NB4 (cell line): ENCODE measurements at regions not wholly inside any gene's neighbourhood (a gene's known extent, or its start where the extent isn't known, plus 50 kb on each side); places are given as distances from the start of the nearest gene placed in this dataset.

Source experiments
- DNase-seq: peaks from one replicate; pipeline ENCODE4 v3.0.0; 2010; ENCODE audit warnings: low read depth
- H3K4me3 ChIP-seq: one replicate; pipeline ENCODE4 v1.5.1; 2011; ENCODE audit warnings: mild to moderate bottlenecking, low read depth, low read length, moderate library complexity
- CTCF ChIP-seq: IDR thresholded peaks from one replicate; pipeline ENCODE4 v1.5.1; 2012; ENCODE audit warnings: low read depth, low read length
- MYC ChIP-seq: IDR thresholded peaks from 2 replicates; pipeline ENCODE4 v1.6.1; 2011; ENCODE audit warnings: low read depth, low read length
- POLR2A ChIP-seq: IDR thresholded peaks from 2 replicates; pipeline ENCODE4 v1.6.1; 2011; ENCODE audit warnings: mild to moderate bottlenecking; ENCODE audit not compliant: insufficient read length; ENCODE audit errors: extremely low read depth
- TF ChIP-seq, protein P1 (sequence below): IDR thresholded peaks from 2 replicates; pipeline ENCODE4 v1.6.1; 2011; ENCODE audit warnings: low read depth, low read length

DNA sequence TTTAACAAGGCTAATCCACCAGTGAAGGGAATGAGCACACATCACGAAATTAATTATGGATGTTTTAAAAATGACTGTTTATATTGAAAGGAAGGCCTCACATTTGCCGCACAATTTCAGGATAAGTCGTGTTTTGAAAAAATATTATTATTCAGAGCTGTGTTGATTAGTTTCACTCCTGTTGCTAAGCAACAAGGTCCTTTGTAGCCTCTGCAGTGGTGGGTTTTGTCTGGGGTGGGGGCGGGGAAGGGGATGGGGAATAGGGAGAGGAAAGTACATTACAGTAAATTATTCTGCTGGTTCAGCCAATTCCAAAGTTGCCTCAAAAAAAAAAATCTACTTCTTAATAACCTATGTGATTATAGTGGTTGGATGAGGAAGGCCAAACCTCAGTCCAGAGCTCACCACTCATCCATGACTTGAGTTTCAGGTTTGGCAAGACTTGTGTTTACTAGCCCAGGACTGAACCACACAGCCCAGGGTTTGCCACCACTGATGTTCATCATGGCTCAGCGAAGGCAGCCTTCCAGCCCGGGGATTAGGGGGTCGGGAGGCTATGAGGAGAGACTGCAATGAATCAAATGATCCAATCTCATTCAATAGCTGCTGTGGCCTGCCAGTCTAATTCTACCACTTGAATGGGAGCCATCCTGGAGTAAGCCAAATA lies 162.5 kb upstream of the ATP6AP2 start:
- H3K4me3 ChIP-seq, result no peak overlapping the region
- TF ChIP-seq, protein P1, sequence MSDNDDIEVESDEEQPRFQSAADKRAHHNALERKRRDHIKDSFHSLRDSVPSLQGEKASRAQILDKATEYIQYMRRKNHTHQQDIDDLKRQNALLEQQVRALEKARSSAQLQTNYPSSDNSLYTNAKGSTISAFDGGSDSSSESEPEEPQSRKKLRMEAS, result no peak
- no peak for TF ChIP-seq MYC
- TF ChIP-seq POLR2A, result no peak
- no peak for TF ChIP-seq CTCF
- no peak for DNase-seq

- no peak for TF ChIP-seq CTCF
- H3K4me3 ChIP-seq, result no peak overlapping the region
- DNase-seq, result no peak
Observed at GRCh38 chrX:40415675-40416074, 165.1 kb upstream of the ATP6AP2 start.

GRCh38 chrX:40414335-40414734 lies 166.4 kb upstream of the ATP6AP2 start:
- no peak overlapping the region for H3K4me3 ChIP-seq
- TF ChIP-seq, protein P1, result no peak
- TF ChIP-seq POLR2A (no peak), CTCF (no peak), MYC (no peak)
- no peak for DNase-seq

DNA sequence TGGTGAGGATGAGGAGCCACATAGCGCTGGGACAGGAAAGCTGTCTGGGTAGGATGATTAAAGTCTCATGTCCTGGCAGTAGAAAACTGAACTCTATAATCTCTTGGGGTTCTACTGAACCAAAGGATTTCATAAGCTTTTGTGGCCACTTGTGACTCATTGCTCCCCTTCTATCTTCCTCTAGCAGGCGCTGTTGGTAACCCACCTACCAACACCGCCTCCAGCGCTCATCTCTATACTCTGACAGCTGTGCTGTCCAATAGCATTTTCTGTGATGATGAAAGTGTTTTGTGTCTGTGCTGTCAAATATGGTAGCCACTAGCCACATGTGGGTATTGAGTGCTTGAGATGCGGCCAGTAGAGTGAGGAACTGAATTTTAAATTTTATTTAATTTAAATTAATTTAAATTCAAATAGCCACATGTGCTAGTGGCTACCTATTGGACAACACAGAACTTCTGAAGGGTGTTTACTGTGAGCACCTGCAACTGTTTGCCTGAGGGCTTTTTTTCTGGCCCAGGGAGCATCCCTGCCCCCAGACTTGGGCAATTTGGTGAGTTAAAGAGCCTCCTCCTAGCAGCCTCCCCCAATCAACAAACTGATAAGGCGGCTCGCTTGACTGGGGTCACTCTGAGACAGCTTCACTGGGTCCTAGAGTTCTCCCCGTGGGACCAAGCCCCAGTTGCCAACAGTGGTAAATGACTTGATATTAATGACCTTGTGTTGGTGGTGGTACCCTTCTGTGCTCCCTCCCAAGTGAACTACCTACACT lies 169.2 kb upstream of the ATP6AP2 start:
- no peak overlapping the region for H3K4me3 ChIP-seq
- peak; percentile 91 for DNase-seq
- TF ChIP-seq CTCF (peak; percentile 74), POLR2A (no peak), MYC (peak; percentile 29; the same call in 1 of the 2 replicates)
- TF ChIP-seq, protein P1, result peak; percentile 42; the same call in 1 of the 2 replicates

GRCh38 chrX:40410859-40411258 lies 169.9 kb upstream of the ATP6AP2 start:
- TF ChIP-seq POLR2A, result no peak
- TF ChIP-seq, protein P1, result no peak
- TF ChIP-seq MYC, result no peak
- no peak for TF ChIP-seq CTCF
- no peak overlapping the region for H3K4me3 ChIP-seq
- DNase-seq, result no peak
